AG04449 (cell line): ENCODE measurements at regions not wholly inside any gene's neighbourhood (a gene's known extent, or its start where the extent isn't known, plus 50 kb on each side); places are given as distances from the start of the nearest gene placed in this dataset.
"Not testable (repeated sequence)": the region's sequence is repeated elsewhere in the genome, so short reads cannot be mapped to it uniquely, and the experiment has no call there.

Source experiments
- CTCF ChIA-PET: fragments of 350-600 bp; formaldehyde crosslinking; extraction: SDS; loops from one replicate; lab custom pipeline; 2021; ENCODE audit warnings: antibody characterized with exemption; lab: Yijun Ruan, JAX
- POLR2A ChIA-PET: fragments of 400-600, 350-600 bp; formaldehyde crosslinking; extraction: SDS; loops from one replicate; lab custom pipeline; 2020; ENCODE audit warnings: antibody characterized with exemption, inconsistent platforms; lab: Yijun Ruan, JAX
- DNase-seq: peaks from one replicate; pipeline ENCODE4 v3.0.0-alpha.2; 2010; ENCODE audit warnings: low read depth, low spot score
- H3K4me3 ChIP-seq: 2 replicates; pipeline ENCODE4 v1.5.1; 2011; ENCODE audit warnings: low read depth, mild to moderate bottlenecking, control low read depth, low read length
- TF ChIP-seq, protein P1 (sequence below): IDR thresholded peaks from one replicate; pipeline ENCODE4 v1.5.1; 2011; ENCODE audit warnings: mild to moderate bottlenecking, moderate library complexity, low read length, control low read depth, inconsistent platforms; ENCODE audit not compliant: insufficient read depth; ENCODE audit errors: missing control alignments

DNA sequence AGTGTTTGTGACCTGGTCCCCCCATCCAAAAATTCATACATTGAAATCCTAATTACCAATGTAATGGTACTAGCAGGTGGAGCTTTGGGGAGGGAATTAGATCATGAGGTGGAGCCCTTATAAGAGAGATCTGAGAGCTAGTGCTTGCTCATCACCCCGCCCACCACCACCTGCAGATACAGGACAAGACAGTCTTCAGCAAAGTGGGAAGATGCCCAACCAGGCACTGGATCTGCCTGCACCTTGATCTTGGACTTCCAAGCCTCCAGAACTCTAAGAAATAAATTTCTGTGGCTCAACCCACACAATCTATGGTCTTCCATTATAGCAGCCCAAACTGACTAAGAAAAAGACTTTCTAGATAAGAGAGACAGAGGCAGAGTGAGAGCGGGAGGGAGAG is 343.4 kb downstream of the LRRIQ3 start:
- ChIA-PET POLR2A (no interaction called here), CTCF (no interaction called here)
- TF ChIP-seq, protein P1, sequence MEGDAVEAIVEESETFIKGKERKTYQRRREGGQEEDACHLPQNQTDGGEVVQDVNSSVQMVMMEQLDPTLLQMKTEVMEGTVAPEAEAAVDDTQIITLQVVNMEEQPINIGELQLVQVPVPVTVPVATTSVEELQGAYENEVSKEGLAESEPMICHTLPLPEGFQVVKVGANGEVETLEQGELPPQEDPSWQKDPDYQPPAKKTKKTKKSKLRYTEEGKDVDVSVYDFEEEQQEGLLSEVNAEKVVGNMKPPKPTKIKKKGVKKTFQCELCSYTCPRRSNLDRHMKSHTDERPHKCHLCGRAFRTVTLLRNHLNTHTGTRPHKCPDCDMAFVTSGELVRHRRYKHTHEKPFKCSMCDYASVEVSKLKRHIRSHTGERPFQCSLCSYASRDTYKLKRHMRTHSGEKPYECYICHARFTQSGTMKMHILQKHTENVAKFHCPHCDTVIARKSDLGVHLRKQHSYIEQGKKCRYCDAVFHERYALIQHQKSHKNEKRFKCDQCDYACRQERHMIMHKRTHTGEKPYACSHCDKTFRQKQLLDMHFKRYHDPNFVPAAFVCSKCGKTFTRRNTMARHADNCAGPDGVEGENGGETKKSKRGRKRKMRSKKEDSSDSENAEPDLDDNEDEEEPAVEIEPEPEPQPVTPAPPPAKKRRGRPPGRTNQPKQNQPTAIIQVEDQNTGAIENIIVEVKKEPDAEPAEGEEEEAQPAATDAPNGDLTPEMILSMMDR: no peak
- H3K4me3 ChIP-seq: no peak overlapping the region
- DNase-seq: no peak

DNA sequence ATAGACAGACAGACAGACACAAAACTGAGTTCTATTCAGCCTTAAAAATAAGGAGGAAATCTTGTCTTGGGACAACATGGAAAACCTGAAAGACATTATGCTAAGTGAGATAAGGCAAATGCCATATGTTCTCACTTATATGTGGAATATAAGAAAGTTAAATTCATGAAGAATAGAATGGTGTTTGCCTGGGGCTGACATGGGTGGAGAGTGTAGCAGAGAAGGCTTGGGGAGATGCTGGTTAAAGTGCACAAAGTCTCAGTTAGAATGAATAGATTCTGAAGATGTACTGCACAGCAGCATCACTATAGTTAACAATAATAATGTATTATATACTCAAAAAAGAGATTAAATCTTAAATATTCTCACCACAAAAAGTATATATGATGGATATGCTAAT is 355.5 kb downstream of the LRRIQ3 start:
- TF ChIP-seq, protein P1: no peak
- CTCF ChIA-PET: no interaction called here
- H3K4me3 ChIP-seq: no peak overlapping the region
- DNase-seq: no peak
- POLR2A ChIA-PET: no interaction called here

DNA sequence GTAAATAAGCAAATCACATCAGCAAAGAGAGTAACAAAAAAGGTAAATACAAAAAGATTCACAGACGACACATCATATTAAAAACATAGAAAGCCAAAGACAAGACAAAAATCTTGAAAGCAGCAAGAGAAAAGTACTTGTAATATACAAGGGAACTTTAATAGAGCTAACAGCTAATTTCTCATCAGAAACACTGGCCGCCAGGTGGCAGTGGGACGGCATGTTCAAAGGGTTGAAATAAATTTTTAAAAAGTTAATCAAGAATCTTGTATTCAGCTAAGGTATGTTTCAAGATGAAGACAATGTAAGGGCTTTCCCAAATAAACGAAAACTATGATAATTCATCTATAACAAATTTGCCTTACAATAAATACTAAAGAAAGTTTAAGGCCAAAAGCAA is 358.1 kb downstream of the LRRIQ3 start:
- DNase-seq: no peak
- TF ChIP-seq, protein P1: peak; percentile 14
- ChIA-PET CTCF (interaction anchor here (1.1 kb wide), 1 partner anchor 850 kb away, joined by 5 read pairs; no protein-coding TSS in a partner anchor), POLR2A (no interaction called here)
- no peak overlapping the region for H3K4me3 ChIP-seq

DNA sequence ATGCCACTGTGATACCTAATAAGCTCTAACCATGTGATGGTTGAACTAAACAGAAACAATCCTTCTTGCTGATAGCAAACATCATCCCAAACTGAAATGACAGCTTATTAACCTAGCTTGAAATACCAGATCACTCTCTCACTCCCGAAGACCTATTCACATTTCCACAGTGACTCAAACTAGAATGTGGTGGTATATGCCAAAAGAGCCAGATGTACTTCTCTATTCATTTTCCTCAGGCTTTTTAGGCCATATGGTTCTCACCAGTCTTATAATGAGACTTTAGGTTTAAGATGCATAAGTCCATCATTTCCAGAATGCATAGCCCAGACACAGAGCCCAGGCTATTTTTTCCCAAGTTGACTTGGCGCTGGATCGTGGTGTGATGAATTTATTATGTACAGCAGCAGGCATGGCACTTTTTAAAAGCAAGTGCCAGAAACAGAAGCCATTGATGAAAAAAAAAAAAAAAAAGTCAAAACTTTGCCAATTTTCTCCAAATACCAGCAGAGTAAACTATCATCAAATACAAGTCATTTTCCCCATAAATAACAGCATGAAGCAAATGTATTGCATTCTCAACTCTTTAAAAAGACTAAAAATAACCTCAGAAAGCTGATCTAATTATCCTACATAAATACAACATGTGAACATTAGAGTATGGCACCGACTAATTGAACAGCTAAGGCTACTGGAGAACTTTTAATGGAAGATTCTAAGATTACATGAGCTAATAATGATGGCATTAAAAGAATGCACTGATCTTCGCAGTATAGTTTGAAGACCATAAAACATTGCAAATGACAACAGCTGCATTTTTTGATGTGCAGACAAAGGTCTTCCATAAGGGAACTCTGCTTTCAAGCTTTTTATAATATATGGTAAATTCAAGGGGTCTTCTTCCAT is 365.4 kb downstream of the LRRIQ3 start:
- ChIA-PET POLR2A (no interaction called here), CTCF (no interaction called here)
- no peak overlapping the region for H3K4me3 ChIP-seq
- no peak for DNase-seq
- TF ChIP-seq, protein P1: no peak

DNA sequence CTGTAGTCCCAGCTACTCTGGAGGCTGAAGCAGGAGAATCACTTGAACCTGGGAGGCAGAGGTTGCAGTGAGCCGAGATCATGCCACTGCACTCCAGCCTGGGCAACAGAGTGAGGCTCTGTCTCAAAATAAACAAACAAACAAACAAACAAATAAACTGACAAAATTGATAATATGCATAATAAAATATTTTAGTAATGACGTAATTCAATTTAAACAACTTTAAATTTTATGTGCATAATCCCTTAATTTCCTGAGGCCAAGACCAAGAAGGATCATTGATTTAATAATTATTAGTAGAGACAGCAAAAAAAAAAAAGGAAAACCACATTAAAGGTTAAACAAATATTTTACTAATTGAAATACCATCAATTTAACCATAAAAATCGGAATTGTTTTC is 370.7 kb downstream of the LRRIQ3 start:
- H3K4me3 ChIP-seq, POLR2A ChIA-PET, DNase-seq, CTCF ChIA-PET: not testable (repeated sequence)

DNA sequence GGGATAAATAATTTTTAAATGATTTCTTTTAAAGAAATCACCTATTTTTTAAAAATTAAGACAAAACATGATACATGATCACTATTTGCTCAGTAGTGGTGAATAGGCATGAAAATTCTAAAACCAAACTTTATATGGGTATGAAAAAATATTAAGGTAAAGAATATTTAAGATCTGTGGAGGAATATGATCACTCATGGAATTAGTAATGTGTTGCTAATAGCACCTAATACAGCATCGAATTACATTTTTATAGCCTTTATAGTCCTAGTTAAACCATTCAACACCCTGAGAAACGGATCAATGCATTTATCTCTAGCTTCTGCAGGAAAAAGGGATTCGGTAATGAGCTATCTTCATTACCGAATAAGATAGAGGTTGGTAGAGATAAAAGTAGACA is 373.9 kb downstream of the LRRIQ3 start:
- H3K4me3 ChIP-seq: no peak overlapping the region
- DNase-seq: no peak
- ChIA-PET CTCF (no interaction called here), POLR2A (no interaction called here)
- TF ChIP-seq, protein P1: no peak
